ENCODE measurements at regions not wholly inside any gene's neighbourhood (a gene's known extent, or its start where the extent isn't known, plus 50 kb on each side); places are given as distances from the start of the nearest gene placed in this dataset.

DNA sequence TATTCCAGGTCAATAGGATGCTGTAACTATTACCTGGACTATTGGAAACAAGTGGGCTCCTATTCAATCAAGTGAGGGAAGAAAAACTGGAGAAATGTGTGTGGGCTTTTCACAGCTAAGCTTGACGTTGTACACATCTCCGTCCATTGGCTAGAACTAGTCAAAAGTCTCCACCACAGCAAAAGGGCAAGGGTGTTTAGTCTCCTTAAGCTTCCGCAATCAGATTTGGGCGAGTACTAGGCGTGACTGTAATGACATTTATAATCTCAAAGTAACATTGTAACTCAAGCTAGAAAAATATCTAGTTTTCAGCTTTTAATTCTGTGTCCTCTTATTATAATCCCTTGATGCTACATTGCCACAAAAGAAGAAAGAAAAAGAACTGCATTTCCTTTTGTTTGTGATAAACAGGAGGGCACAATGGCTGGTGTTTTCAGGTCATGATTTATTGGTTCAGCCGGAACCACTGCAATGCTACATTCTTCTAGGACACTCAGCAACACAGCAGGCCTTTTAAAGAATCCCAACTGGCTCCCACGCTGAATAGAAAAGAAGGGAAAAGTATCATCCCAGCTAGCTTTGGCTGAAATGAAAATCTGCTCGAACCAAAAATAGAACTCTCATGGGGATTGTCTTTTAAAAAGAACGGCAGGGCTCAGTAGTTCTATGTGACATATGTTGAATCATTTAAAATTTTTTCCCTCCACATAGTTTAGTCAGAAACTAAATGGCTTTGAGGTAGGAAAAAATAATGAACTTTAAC lies 387.7 kb downstream of the BTBD3 start:
- DNase-seq: no peak

GRCh38 chr20:12306107-12306506 lies 388.4 kb downstream of the BTBD3 start:
- DNase-seq: no peak

DNA sequence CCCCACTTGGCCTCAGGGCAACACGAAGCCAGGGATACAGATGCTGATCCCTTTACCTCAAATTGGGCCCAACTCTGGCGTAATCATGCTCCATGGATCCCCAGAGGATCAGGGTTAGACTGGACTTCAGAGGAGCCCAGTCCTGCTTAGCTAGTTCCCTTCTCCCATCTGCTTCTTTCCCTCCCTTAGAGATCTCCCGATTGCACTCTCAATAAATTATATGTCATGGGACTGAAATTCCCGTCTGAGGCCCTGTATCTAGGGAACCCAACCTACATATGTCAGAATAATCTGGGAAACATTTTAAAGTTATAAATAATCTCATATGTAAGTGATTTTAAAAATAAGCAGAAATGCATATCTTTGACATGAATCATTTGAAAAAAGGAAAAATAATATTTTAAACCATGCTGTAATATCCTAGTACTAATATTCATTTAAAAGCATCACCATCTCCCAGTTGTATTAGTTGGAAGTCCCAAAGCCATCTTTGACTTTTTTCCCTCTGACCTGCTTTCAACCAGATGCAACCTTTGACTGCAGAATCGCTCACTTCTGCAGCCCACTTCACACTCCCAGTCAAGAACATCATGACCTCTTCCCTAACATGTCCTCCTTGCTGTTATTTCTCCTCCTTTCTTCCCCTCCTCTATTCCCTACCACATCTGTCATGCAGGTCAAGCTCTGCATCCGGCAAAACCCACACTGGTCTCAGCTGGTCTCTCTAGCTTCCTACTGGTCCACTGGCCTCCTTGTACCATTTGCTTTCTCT lies 393.6 kb downstream of the BTBD3 start:
- DNase-seq: no peak

- DNase-seq: no peak
Observed at GRCh38 chr20:12315652-12316051, 398.0 kb downstream of the BTBD3 start.

GRCh38 chr20:12316794-12317193 lies 399.1 kb downstream of the BTBD3 start:
- no peak for DNase-seq

DNA sequence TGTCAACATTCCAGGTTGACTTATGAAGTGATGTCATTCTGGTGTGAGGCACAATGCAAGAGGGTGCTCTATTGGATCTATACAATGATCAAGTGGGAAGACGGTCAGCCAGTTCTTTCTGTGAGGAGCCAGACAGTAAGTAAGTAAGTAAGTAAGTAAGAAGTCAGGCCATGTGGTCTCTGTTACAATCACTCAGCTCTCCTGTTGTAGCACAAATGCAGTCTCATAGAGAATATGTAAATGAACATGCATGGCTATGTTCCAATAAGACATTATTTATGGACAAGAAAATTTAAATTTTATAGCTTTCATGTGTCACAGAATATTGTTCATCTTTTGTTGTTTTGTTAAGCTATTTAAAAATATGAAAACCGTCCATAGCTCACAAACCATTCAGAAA lies 399.7 kb downstream of the BTBD3 start:
- DNase-seq: no peak

DNA sequence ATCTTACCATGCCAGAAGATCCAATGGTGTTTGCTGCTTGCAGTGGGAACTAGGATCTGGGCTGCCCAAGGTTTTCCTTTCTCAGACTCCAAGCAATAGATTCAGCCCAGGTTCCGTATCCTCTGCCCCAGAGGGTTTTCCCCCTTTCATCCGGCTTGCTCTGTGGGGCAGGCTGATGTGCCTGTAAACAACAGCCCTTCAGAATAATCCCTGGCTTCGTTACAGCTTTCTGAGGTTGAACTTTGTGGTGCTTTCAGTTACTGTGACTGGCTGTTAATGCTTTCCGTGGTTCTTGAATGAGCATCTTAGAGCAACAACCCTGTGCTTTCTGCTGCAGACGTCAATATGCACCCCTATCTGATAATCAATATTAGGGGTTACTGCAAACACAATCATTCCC lies 400.4 kb downstream of the BTBD3 start:
- no peak for DNase-seq

- no peak for DNase-seq
Observed at GRCh38 chr20:12321736-12322135, 404.0 kb downstream of the BTBD3 start.

DNA sequence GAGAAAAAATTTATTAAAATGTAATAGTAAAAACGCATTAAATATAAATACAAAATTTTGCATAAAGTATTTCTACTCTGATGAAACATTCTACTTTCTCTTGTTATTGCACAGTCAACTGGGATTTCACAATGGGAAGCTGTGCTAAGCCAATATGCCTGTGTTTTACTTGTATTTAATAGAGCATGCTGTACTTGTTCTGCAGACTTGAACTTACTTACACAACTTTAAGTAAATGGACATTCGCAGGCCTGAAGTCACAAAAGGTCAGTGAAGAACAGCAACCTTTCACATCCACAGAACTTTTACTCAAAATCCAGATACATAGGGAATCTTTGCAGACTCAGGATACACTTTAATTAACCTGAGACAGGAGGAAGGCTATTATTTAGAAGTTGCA lies 409.5 kb downstream of the BTBD3 start:
- no peak for DNase-seq

- no peak for DNase-seq
Observed at GRCh38 chr20:12331236-12331635, 413.5 kb downstream of the BTBD3 start.

- DNase-seq: no peak
Observed at GRCh38 chr20:12337601-12338000, 419.9 kb downstream of the BTBD3 start.

DNA sequence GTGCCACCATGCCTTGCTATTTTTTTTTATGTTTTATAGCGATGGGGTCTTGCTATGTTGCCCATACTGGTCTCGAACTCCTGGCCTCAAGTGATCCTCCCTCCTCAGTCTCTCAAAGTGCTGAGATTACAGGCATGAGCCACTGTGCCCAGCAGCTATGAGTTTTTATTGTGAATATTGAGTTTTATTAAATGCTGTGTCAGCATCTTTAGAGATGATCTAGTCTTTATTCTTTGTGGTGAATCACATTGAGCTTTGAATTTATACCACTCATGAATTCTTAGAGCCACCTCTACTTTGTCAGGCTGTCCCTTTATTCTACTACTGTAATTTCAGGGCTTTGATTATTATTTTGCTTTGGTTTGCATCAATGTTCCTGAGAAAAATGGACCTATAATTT lies 428.3 kb downstream of the BTBD3 start:
- no peak for DNase-seq

DNA sequence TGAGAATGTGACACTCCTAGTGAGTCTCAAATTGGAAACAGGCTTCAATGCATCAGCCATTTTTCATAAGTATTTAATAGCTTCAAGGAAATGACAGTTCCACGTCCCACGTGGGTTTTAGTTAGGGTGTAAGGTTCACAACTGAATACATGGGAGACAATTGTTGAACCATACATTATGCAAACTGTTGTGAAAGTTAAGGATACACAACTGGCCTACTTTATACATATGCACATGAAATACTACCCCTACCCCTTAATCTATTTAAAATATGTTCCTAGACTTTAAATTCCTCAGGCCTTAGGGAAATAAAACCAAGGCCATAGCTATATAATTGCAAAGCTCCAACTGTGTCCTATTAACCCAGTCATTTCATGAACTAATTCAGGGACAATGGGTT lies 436.1 kb downstream of the BTBD3 start:
- DNase-seq: no peak

DNA sequence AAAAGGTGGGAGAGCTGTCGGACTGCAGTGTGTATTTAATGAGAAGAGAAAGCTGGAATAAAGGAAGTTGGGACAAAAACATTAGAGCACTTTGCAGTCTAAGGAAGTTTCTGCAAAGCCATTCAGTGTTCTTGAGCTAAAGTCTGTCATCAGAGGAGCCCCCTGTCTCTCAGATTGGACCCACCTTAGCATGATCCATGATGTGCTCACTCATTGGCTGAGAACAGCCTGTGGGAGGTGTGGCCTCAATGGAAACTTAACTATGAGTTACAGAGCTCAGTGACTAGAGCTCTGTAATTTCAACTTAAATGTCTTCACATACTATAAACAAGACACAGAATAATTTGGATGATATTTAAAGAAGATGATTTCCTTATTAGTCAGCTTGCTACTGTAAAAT lies 437.0 kb downstream of the BTBD3 start:
- DNase-seq: no peak

- no peak for DNase-seq
Observed at GRCh38 chr20:12355185-12355584, 437.5 kb downstream of the BTBD3 start.

DNA sequence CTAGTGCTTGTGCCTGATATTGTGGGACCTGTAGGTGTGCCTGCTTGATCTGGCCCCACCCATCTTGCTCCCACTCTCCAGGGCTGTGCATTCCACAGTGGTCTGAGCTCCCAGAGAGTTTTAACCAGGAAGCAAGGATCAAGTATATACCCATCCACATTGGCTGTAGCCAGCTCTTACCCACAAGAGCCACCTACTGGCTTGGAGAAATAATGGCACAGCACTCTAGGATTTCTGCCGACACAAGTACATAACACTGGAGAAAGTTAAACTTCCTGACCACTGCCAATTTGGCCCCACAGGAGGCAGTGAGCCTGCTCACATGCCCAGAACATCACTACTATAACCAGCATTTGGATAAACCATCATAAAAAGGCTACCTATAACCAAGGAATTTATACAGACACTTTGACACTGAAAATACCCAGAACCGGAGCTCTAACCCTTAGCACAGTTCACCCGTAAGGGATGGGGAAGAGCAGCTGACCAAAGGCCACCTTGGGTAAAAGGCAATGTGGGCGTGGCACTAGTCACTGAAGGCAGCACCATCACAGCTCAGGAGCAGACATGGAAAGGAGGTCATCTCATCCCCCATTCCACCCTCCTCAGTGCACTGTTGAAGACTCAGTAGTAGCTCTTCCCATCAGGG lies 440.4 kb downstream of the BTBD3 start:
- no peak for DNase-seq

DNA sequence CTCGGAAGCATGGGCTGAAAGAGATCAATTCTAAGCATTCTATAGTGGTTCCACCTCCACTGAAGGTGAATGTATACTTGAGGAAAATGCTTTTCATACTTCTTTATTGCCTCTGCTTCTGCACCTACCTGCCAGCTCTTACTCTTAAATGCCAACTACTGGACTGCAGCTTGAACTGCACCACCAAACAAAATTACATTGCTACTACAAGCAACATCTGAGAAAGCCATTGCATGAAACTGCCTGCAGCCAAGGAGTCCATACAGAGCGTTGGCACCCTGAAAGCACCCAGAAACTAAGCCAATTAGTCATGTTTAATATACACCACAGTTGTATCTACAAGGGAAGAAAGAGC lies 440.9 kb downstream of the BTBD3 start:
- DNase-seq: no peak

GRCh38 chr20:12371990-12372389 lies 454.3 kb downstream of the BTBD3 start:
- no peak for DNase-seq

GRCh38 chr20:12372557-12372956 lies 454.9 kb downstream of the BTBD3 start:
- no peak for DNase-seq

- DNase-seq: no peak
Observed at GRCh38 chr20:12375967-12376366, 458.3 kb downstream of the BTBD3 start.

- no peak for DNase-seq
Observed at GRCh38 chr20:12383821-12384220, 466.1 kb downstream of the BTBD3 start.

GRCh38 chr20:12386821-12387220 lies 469.1 kb downstream of the BTBD3 start:
- DNase-seq: no peak

- DNase-seq: no peak
Observed at GRCh38 chr20:12391099-12391498, 473.4 kb downstream of the BTBD3 start.

- DNase-seq: no peak
Observed at GRCh38 chr20:12394786-12395185, 477.1 kb downstream of the BTBD3 start.
